Left colon (tissue), 2 donors: ENCODE measurements at regions not wholly inside any gene's neighbourhood (a gene's known extent, or its start where the extent isn't known, plus 50 kb on each side); places are given as distances from the start of the nearest gene placed in this dataset.
A peak's percentile ranks its signal among the peaks of the same experiment; 100 is the strongest.
"Not testable (repeated sequence)": the region's sequence is repeated elsewhere in the genome, so short reads cannot be mapped to it uniquely, and the experiment has no call there.

Source experiments
- ATAC-seq: fragments of 200-7000 bp; cut with Tn5 transposase; one replicate; pipeline ENCODE4 v1.9.1; 2020; ENCODE audit warnings: mild to moderate bottlenecking, moderate library complexity
- DNase-seq, 2 donors: peaks; one replicate each; pipeline ENCODE4 v3.0.0-alpha.2; 2020
- intact Hi-C, 2 donors: fragments of 100-400 bp; cut with DNase I in 1 of 2; cut with micrococcal nuclease in 1 of 2; formaldehyde crosslinking; loops; one replicate each; pipeline versions ENCODE4 v1.11.2 to v1.14.0; 2022; cut with DNase I, micrococcal nuclease
- donor health status: DM: no; HTN: no; CAD: no.
- donor health status: DM: yes; HTN: yes; CAD: no.

- ATAC-seq, DNase-seq, intact Hi-C loops: not testable (repeated sequence)
Measured at GRCh38 chr1:149635290-149635899, 51.7 kb downstream of the PPIAL4C start.

- intact Hi-C loops: not testable (repeated sequence)
- ATAC-seq (peak; percentile 87), DNase-seq (peak; percentile 93 to 95)
Measured at GRCh38 chr1:149636286-149637122, 52.9 kb downstream of the PPIAL4C start.

GRCh38 chr1:149638481-149638880, 54.8 kb downstream of the PPIAL4C start:
- intact Hi-C loops, ATAC-seq, DNase-seq: not testable (repeated sequence)

- intact Hi-C loops, DNase-seq, ATAC-seq: not testable (repeated sequence)
Measured at GRCh38 chr1:149638901-149639658, 55.4 kb downstream of the PPIAL4C start.

- DNase-seq, intact Hi-C loops, ATAC-seq: not testable (repeated sequence)
Measured at GRCh38 chr1:149641179-149641578, 57.5 kb downstream of the PPIAL4C start.

GRCh38 chr1:149644818-149645217, 61.2 kb downstream of the PPIAL4C start:
- DNase-seq, ATAC-seq, intact Hi-C loops: not testable (repeated sequence)

GRCh38 chr1:149646360-149647017, 62.8 kb downstream of the PPIAL4C start:
- ATAC-seq (peak; percentile 87), DNase-seq (peak in 1 of 2 donors; percentile 37)
- intact Hi-C loops: not testable (repeated sequence)

- peak in 1 of 2 donors; percentile 29 for DNase-seq
- peak; percentile 57 for ATAC-seq
- intact Hi-C loops: not testable (repeated sequence)
Measured at GRCh38 chr1:149647018-149647373, 63.3 kb downstream of the PPIAL4C start.

GRCh38 chr1:149657750-149658149, 74.1 kb downstream of the PPIAL4C start:
- DNase-seq, ATAC-seq, intact Hi-C loops: not testable (repeated sequence)

GRCh38 chr1:149658175-149658574, 74.5 kb downstream of the PPIAL4C start:
- ATAC-seq, intact Hi-C loops, DNase-seq: not testable (repeated sequence)

GRCh38 chr1:149664624-149665023, 81.0 kb downstream of the PPIAL4C start:
- intact Hi-C loops: not testable (repeated sequence)
- DNase-seq (peak; percentile 15 to 43), ATAC-seq (peak; percentile 98)

GRCh38 chr1:149665033-149665432, 81.4 kb downstream of the PPIAL4C start:
- intact Hi-C loops, DNase-seq, ATAC-seq: not testable (repeated sequence)

- intact Hi-C loops, ATAC-seq, DNase-seq: not testable (repeated sequence)
Measured at GRCh38 chr1:149665528-149665927, 81.9 kb downstream of the PPIAL4C start.

GRCh38 chr1:149673231-149673909, 89.7 kb downstream of the PPIAL4C start:
- intact Hi-C loops, DNase-seq, ATAC-seq: not testable (repeated sequence)

- intact Hi-C loops, ATAC-seq, DNase-seq: not testable (repeated sequence)
Measured at GRCh38 chr1:149674921-149675320, 91.3 kb downstream of the PPIAL4C start.

- intact Hi-C loops, DNase-seq, ATAC-seq: not testable (repeated sequence)
Measured at GRCh38 chr1:149677359-149677758, 93.7 kb downstream of the PPIAL4C start.

- intact Hi-C loops, DNase-seq: not testable (repeated sequence)
- ATAC-seq: peak; percentile 83
Measured at GRCh38 chr1:149686593-149687238, 95.8 kb upstream of the FCGR1A start.
